ENCODE measurements at regions not wholly inside any gene's neighbourhood (a gene's known extent, or its start where the extent isn't known, plus 50 kb on each side); places are given as distances from the start of the nearest gene placed in this dataset.

DNA sequence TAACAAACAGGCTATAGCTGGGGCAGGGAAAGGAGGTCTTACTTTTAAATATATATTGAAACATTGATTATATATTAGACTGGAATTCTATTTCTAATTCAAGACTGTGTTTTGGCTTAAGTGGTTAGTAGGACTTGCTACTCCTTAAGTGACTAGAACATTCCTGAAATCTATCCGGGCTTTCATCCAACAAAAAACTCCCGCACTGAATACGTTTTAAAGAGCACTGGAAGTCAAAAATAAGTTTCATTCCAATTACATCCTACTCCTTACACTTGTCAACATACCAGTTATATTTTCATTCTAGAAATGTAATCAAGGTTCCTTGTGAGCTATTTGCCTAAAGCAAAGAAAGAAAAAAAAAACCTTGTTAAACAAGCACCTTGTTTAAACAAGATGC, 204.6 kb downstream of the SP3 start:
- Histone ChIP-seq H3K9me3 (ENCODE audit: control insufficient read depth, insufficient read depth, low read length) (no peaks in the 10 kb centered on the region), H4K20me1 (ENCODE audit: control insufficient read depth, insufficient read depth, low read depth, low read length) (no peaks in the 10 kb centered on the region), H3K4me1 (ENCODE audit: control insufficient read depth, low read length) (no peaks in the 10 kb centered on the region), H3F3A (ENCODE audit: control insufficient read depth, insufficient read depth) (no peaks in the 10 kb centered on the region), H3K4me2 (ENCODE audit: low read length) (no peak overlapping the region), H3K79me2 (ENCODE audit: control insufficient read depth, low read length) (no peaks in the 10 kb centered on the region), H3K27me3 (ENCODE audit: control insufficient read depth, low read length) (0 out of 2 replicates have a peak, but pooled peaks cover 2% of the 10 kb centered on the region), H3K36me3 (ENCODE audit: control insufficient read depth, low read length) (no peaks in the 10 kb centered on the region), H3K9me2 (replicated peaks; ENCODE audit: control insufficient read depth, low read length) (no peaks in the 10 kb centered on the region), H3K4me3 (ENCODE audit: low read length) (no peak overlapping the region), H3K27ac (ENCODE audit: low read depth, low read length) (no peak overlapping the region)
- no peak for TF ChIP-seq EZH2phosphoT487 (IDR thresholded peaks at IDR 0.05; ENCODE audit: borderline replicate concordance, low read length)

DNA sequence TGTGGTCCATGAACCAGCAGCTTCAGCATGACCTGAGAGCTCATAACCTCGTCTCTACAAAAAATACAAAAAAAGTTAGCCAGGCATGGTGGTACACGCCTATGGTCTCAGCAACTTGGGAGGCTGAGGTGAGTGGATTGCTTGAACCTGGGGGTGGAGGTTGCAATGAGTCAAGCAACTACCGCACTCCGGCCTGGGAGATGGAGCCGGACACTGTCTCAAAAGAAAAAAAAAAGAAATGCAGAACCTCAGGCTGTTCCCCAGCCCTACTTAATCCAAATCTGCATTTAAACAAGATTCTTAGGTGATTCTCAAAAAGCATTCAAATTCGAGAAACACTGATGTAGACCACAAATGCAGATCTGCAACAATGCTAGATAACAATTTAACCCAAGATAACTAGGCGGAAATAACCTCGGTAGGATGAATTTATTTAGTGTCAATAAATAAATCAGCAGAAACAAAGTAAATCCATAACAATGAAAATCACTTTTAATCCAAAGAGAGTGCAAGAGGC, 203.5 kb downstream of the SP3 start:
- no peaks in the 10 kb centered on the region for H3K9me3 ChIP-seq (ENCODE audit: control insufficient read depth, insufficient read depth, low read length)
- no peaks in the 10 kb centered on the region for H4K20me1 ChIP-seq (ENCODE audit: control insufficient read depth, insufficient read depth, low read depth, low read length)
- H3F3A ChIP-seq (ENCODE audit: control insufficient read depth, insufficient read depth): no peaks in the 10 kb centered on the region
- no peak overlapping the region for H3K4me3 ChIP-seq (ENCODE audit: low read length)
- H3K27ac ChIP-seq (ENCODE audit: low read depth, low read length): no peak overlapping the region
- no peaks in the 10 kb centered on the region for H3K79me2 ChIP-seq (ENCODE audit: control insufficient read depth, low read length)
- H3K4me2 ChIP-seq (ENCODE audit: low read length): no peak overlapping the region
- TF ChIP-seq EZH2phosphoT487 (IDR thresholded peaks at IDR 0.05; ENCODE audit: borderline replicate concordance, low read length): no peak
- TF ChIP-seq, protein P1, sequence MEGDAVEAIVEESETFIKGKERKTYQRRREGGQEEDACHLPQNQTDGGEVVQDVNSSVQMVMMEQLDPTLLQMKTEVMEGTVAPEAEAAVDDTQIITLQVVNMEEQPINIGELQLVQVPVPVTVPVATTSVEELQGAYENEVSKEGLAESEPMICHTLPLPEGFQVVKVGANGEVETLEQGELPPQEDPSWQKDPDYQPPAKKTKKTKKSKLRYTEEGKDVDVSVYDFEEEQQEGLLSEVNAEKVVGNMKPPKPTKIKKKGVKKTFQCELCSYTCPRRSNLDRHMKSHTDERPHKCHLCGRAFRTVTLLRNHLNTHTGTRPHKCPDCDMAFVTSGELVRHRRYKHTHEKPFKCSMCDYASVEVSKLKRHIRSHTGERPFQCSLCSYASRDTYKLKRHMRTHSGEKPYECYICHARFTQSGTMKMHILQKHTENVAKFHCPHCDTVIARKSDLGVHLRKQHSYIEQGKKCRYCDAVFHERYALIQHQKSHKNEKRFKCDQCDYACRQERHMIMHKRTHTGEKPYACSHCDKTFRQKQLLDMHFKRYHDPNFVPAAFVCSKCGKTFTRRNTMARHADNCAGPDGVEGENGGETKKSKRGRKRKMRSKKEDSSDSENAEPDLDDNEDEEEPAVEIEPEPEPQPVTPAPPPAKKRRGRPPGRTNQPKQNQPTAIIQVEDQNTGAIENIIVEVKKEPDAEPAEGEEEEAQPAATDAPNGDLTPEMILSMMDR (IDR thresholded peaks at IDR 0.05; ENCODE audit: low read depth, low read length, poor library complexity, severe bottlenecking): no peak
- H3K27me3 ChIP-seq (ENCODE audit: control insufficient read depth, low read length): 0 out of 2 replicates have a peak, but pooled peaks cover 2% of the 10 kb centered on the region
- no peaks in the 10 kb centered on the region for H3K4me1 ChIP-seq (ENCODE audit: control insufficient read depth, low read length)
- no peaks in the 10 kb centered on the region for H3K36me3 ChIP-seq (ENCODE audit: control insufficient read depth, low read length)
- no peaks in the 10 kb centered on the region for H3K9me2 ChIP-seq (replicated peaks; ENCODE audit: control insufficient read depth, low read length)

DNA sequence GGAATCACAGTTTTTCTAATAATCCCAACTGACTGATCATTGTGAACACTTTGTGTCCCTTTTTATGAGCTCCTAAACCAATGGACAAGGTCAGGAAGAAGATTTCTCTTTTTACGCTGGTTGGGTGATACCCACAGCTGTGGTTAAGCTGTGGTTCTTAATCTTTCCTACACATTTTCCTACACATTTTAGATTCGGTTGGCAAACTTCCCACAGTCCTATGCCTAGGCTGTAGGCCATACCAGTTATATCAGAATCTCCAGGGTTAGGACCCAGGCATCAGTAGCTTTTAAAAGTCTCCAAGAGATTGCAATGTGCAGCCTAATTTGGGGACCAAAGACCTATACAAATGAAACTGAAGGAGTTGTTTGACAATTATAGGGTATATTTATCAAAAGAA, 203.0 kb downstream of the SP3 start:
- H3F3A ChIP-seq (ENCODE audit: control insufficient read depth, insufficient read depth): no peaks in the 10 kb centered on the region
- no peaks in the 10 kb centered on the region for H3K4me1 ChIP-seq (ENCODE audit: control insufficient read depth, low read length)
- H3K79me2 ChIP-seq (ENCODE audit: control insufficient read depth, low read length): no peaks in the 10 kb centered on the region
- H3K27me3 ChIP-seq (ENCODE audit: control insufficient read depth, low read length): 0 out of 2 replicates have a peak, but pooled peaks cover 2% of the 10 kb centered on the region
- H4K20me1 ChIP-seq (ENCODE audit: control insufficient read depth, insufficient read depth, low read depth, low read length): no peaks in the 10 kb centered on the region
- TF ChIP-seq, protein P1 (IDR thresholded peaks at IDR 0.05; ENCODE audit: low read depth, low read length, poor library complexity, severe bottlenecking): no peak
- TF ChIP-seq EZH2phosphoT487 (IDR thresholded peaks at IDR 0.05; ENCODE audit: borderline replicate concordance, low read length): no peak
- no peaks in the 10 kb centered on the region for H3K9me2 ChIP-seq (replicated peaks; ENCODE audit: control insufficient read depth, low read length)
- no peaks in the 10 kb centered on the region for H3K9me3 ChIP-seq (ENCODE audit: control insufficient read depth, insufficient read depth, low read length)
- no peak overlapping the region for H3K4me2 ChIP-seq (ENCODE audit: low read length)
- H3K4me3 ChIP-seq (ENCODE audit: low read length): no peak overlapping the region
- H3K36me3 ChIP-seq (ENCODE audit: control insufficient read depth, low read length): no peaks in the 10 kb centered on the region
- H3K27ac ChIP-seq (ENCODE audit: low read depth, low read length): no peak overlapping the region

DNA sequence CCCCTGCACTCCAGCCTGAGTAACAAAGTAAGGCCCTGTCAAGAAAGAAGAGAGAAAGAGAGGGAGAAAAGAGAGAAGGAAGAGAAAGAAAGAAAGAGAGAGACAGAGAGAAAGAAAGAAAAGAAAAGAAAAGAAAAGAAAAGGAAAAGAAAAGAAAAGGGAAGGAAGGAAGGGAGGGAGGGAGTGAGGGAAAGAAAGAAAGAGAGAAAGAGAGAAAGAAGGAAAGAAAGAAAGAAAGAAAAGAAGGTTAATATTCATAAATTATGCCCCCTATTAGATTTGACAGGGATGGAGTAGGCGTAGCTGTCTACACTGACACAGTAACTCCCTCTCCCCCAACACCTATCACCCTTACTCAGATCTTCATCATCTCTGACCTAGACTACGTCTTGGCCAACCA, 202.3 kb downstream of the SP3 start:
- no peak for TF ChIP-seq EZH2phosphoT487 (IDR thresholded peaks at IDR 0.05; ENCODE audit: borderline replicate concordance, low read length)
- TF ChIP-seq, protein P1 (IDR thresholded peaks at IDR 0.05; ENCODE audit: low read depth, low read length, poor library complexity, severe bottlenecking): no peak
- Histone ChIP-seq H3K4me3 (ENCODE audit: low read length) (no peak overlapping the region), H3K27ac (ENCODE audit: low read depth, low read length) (no peak overlapping the region), H3K4me1 (ENCODE audit: control insufficient read depth, low read length) (no peaks in the 10 kb centered on the region), H4K20me1 (ENCODE audit: control insufficient read depth, insufficient read depth, low read depth, low read length) (no peaks in the 10 kb centered on the region), H3K27me3 (ENCODE audit: control insufficient read depth, low read length) (0 out of 2 replicates have a peak, but pooled peaks cover 2% of the 10 kb centered on the region), H3K4me2 (ENCODE audit: low read length) (no peak overlapping the region), H3K9me3 (ENCODE audit: control insufficient read depth, insufficient read depth, low read length) (no peaks in the 10 kb centered on the region), H3F3A (ENCODE audit: control insufficient read depth, insufficient read depth) (no peaks in the 10 kb centered on the region), H3K9me2 (replicated peaks; ENCODE audit: control insufficient read depth, low read length) (no peaks in the 10 kb centered on the region), H3K79me2 (ENCODE audit: control insufficient read depth, low read length) (no peaks in the 10 kb centered on the region), H3K36me3 (ENCODE audit: control insufficient read depth, low read length) (no peaks in the 10 kb centered on the region)
